KMS-11 (cell line): ENCODE measurements at regions not wholly inside any gene's neighbourhood (a gene's known extent, or its start where the extent isn't known, plus 50 kb on each side); places are given as distances from the start of the nearest gene placed in this dataset.

ENCODE experiments used
- H2AFZ ChIP-seq: fragments of 200-600 bp; sonication (generic); 2 replicates; pipeline ENCODE4 v1.6.1; 2016; ENCODE audit warnings: antibody characterized with exemption, mixed run types, low read depth
- H3K27ac ChIP-seq: fragments of 200-600 bp; sonication (generic); 2 replicates; pipeline ENCODE4 v1.6.1; 2016; ENCODE audit warnings: mild to moderate bottlenecking, mixed run types
- H3K27me3 ChIP-seq: fragments of 200-600 bp; sonication (generic); 2 replicates; pipeline ENCODE4 v1.6.1; 2017; ENCODE audit warnings: mild to moderate bottlenecking, low read depth, mixed run types, moderate library complexity; ENCODE audit not compliant: insufficient read depth
- H3K36me3 ChIP-seq: fragments of 200-600 bp; sonication (generic); 2 replicates; pipeline ENCODE4 v1.6.1; 2017; ENCODE audit warnings: mild to moderate bottlenecking, mixed run types; ENCODE audit not compliant: insufficient read depth
- H3K4me1 ChIP-seq: fragments of 200-600 bp; sonication (generic); 2 replicates; pipeline ENCODE4 v1.6.1; 2016; ENCODE audit warnings: mild to moderate bottlenecking, low read depth, mixed run types; ENCODE audit not compliant: poor library complexity, severe bottlenecking
- H3K4me2 ChIP-seq: fragments of 200-600 bp; sonication (generic); 2 replicates; pipeline ENCODE4 v1.7.0; 2016; ENCODE audit warnings: mild to moderate bottlenecking, mixed run types
- H3K4me3 ChIP-seq: fragments of 200-600 bp; sonication (generic); IDR thresholded peaks from 2 replicates; pipeline ENCODE4 v1.6.1; 2017; ENCODE audit warnings: low read depth, low read length, mixed read lengths; ENCODE audit not compliant: insufficient read depth
- H3K79me2 ChIP-seq: fragments of 200-600 bp; sonication (generic); 2 replicates; pipeline ENCODE4 v1.6.1; 2016; ENCODE audit warnings: low read depth, mixed run types; ENCODE audit not compliant: insufficient read depth
- H3K9ac ChIP-seq: fragments of 200-600 bp; sonication (generic); 2 replicates; pipeline ENCODE4 v1.6.1; 2016; ENCODE audit warnings: mild to moderate bottlenecking, mixed run types
- H4K20me1 ChIP-seq: fragments of 200-600 bp; sonication (generic); 2 replicates; pipeline ENCODE4 v1.6.1; 2016; ENCODE audit warnings: mild to moderate bottlenecking, mixed run types; ENCODE audit not compliant: insufficient read depth
- CTCF ChIP-seq: fragments of 200-600 bp; sonication (generic); conservative IDR thresholded peaks from 2 replicates; pipeline ENCODE4 v1.6.1; 2017; ENCODE audit warnings: low read depth, mild to moderate bottlenecking, antibody characterized with exemption, low read length, moderate library complexity, mixed read lengths

DNA sequence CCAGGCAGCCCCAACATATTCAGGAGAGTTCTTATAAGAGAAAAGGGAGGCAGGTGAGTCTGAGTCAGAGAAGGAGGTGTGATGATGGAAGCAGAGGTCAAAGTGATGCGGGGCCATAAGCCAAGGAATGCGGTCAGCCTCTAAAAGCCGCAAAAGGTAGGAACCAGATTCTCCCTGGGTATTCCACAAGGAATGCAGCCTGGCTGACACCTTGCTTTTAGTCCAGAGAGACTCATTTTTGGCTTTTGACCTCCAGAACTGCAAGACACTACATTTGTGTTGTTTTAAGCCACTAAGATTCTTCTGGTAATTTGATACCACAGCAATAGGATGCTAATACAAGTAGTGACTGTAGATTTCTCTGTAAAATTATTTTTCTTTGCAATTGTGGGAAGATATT lies 151.5 kb upstream of the EEPD1 start:
- Histone ChIP-seq H3K27me3 (no peaks in the 10 kb centered on the region), H3K79me2 (no peaks in the 10 kb centered on the region), H3K4me3 (no peak overlapping the region), H3K27ac (no peak overlapping the region), H3K4me2 (no peak overlapping the region), H3K36me3 (no peaks in the 10 kb centered on the region), H3K4me1 (no peaks in the 10 kb centered on the region), H2AFZ (no peak overlapping the region), H4K20me1 (no peaks in the 10 kb centered on the region), H3K9ac (no peak overlapping the region)
- no peak for TF ChIP-seq CTCF

GRCh38 chr7:36002900-36003299 lies 150.2 kb upstream of the EEPD1 start:
- no peaks in the 10 kb centered on the region for H3K79me2 ChIP-seq
- no peak for TF ChIP-seq CTCF
- no peak overlapping the region for H3K4me3 ChIP-seq
- no peak overlapping the region for H3K27ac ChIP-seq
- H3K36me3 ChIP-seq, result no peaks in the 10 kb centered on the region
- no peaks in the 10 kb centered on the region for H3K27me3 ChIP-seq
- H4K20me1 ChIP-seq, result no peaks in the 10 kb centered on the region
- H3K9ac ChIP-seq, result no peak overlapping the region
- H3K4me1 ChIP-seq, result no peaks in the 10 kb centered on the region
- no peak overlapping the region for H2AFZ ChIP-seq
- no peak overlapping the region for H3K4me2 ChIP-seq

DNA sequence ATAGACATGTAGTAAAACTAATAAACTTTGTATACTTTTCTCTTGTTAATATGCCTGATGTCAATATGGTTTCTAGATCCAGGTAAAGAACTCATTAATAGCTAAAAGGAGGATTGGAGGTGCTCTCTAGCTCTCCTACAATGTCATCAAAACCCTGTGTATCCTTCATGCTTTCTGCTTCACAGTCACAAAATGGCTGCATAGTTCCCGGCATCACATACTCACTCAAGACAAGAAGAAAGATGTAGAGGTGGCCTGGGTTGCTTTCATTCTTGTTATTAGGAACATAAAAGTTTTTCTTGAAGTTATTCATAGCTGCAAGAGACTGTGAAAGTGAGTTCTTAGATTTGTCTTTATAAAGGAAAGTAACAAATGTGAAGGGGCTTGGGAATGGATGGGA lies 149.7 kb upstream of the EEPD1 start:
- H2AFZ ChIP-seq, result no peak overlapping the region
- TF ChIP-seq CTCF, result no peak
- no peak overlapping the region for H3K4me3 ChIP-seq
- no peak overlapping the region for H3K27ac ChIP-seq
- no peak overlapping the region for H3K4me2 ChIP-seq
- no peak overlapping the region for H3K9ac ChIP-seq
- H3K4me1 ChIP-seq, result no peaks in the 10 kb centered on the region
- H3K27me3 ChIP-seq, result no peaks in the 10 kb centered on the region
- no peaks in the 10 kb centered on the region for H3K36me3 ChIP-seq
- H3K79me2 ChIP-seq, result no peaks in the 10 kb centered on the region
- no peaks in the 10 kb centered on the region for H4K20me1 ChIP-seq

GRCh38 chr7:36005293-36005692 lies 147.8 kb upstream of the EEPD1 start:
- Histone ChIP-seq H3K27me3 (no peaks in the 10 kb centered on the region), H3K27ac (no peak overlapping the region), H3K4me1 (no peaks in the 10 kb centered on the region), H3K4me3 (no peak overlapping the region), H3K36me3 (no peaks in the 10 kb centered on the region), H3K9ac (no peak overlapping the region), H2AFZ (no peak overlapping the region), H3K4me2 (no peak overlapping the region), H3K79me2 (no peaks in the 10 kb centered on the region), H4K20me1 (no peaks in the 10 kb centered on the region)
- TF ChIP-seq CTCF, result no peak

DNA sequence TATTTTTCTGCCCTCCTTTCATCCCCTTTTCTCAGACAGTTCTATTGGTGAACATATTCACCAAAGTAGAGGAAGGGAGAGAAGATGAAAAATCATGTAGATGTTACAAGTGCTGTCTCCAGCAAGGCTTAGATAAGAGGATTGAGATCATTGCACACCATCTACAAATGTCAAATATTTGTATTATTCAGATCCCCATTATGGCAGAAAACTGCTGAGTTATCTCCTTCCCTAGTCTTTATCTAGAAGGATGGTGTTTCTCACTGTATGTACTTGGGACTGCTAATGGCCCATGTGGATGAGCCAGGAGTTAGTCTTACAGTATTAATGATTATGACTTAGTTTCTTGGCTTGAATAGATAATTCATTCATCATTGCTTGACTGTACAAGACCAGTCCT lies 147.2 kb upstream of the EEPD1 start:
- H3K4me3 ChIP-seq, result no peak overlapping the region
- H2AFZ ChIP-seq, result no peak overlapping the region
- TF ChIP-seq CTCF, result no peak
- H3K27ac ChIP-seq, result no peak overlapping the region
- H3K4me2 ChIP-seq, result no peak overlapping the region
- H3K79me2 ChIP-seq, result no peaks in the 10 kb centered on the region
- H3K9ac ChIP-seq, result no peak overlapping the region
- no peaks in the 10 kb centered on the region for H3K36me3 ChIP-seq
- H3K27me3 ChIP-seq, result no peaks in the 10 kb centered on the region
- no peaks in the 10 kb centered on the region for H3K4me1 ChIP-seq
- no peaks in the 10 kb centered on the region for H4K20me1 ChIP-seq
